GM12873 (cell line): ENCODE measurements at regions not wholly inside any gene's neighbourhood (a gene's known extent, or its start where the extent isn't known, plus 50 kb on each side); places are given as distances from the start of the nearest gene placed in this dataset.
A peak's percentile ranks its signal among the peaks of the same experiment; 100 is the strongest.

Experiments used
- CTCF ChIP-seq: IDR thresholded peaks from 2 replicates; pipeline ENCODE4 v1.5.1; 2012; ENCODE audit warnings: low read depth, mild to moderate bottlenecking, moderate library complexity, low read length, control low read depth; ENCODE audit not compliant: insufficient read depth; ENCODE audit errors: missing control alignments

- TF ChIP-seq CTCF: peak; percentile 12
Observed at GRCh38 chr9:75299324-75299723, 211.0 kb downstream of the OSTF1 start.

- TF ChIP-seq CTCF: no peak
Observed at GRCh38 chr9:75333624-75334023, 245.3 kb downstream of the OSTF1 start.

- TF ChIP-seq CTCF: no peak
Observed at GRCh38 chr9:75358846-75359245, 270.5 kb downstream of the OSTF1 start.

GRCh38 chr9:75359638-75360037 lies 271.3 kb downstream of the OSTF1 start:
- TF ChIP-seq CTCF: no peak

- TF ChIP-seq CTCF: no peak
Observed at GRCh38 chr9:75360252-75360651, 271.9 kb downstream of the OSTF1 start.

GRCh38 chr9:75365196-75365595 lies 276.9 kb downstream of the OSTF1 start:
- no peak for TF ChIP-seq CTCF

- TF ChIP-seq CTCF: no peak
Observed at GRCh38 chr9:75369989-75370388, 281.7 kb downstream of the OSTF1 start.

GRCh38 chr9:75372499-75373268 lies 284.4 kb downstream of the OSTF1 start:
- no peak for TF ChIP-seq CTCF
